ENCODE measurements at regions not wholly inside any gene's neighbourhood (a gene's known extent, or its start where the extent isn't known, plus 50 kb on each side); places are given as distances from the start of the nearest gene placed in this dataset.

GRCh38 chr19:16003391-16003790 is 54.6 kb downstream of the OR10H4 start:
- TF ChIP-seq GABPA (IDR thresholded peaks at IDR 0.05; ENCODE audit: borderline replicate concordance, insufficient read depth, low read length) = no peak
- TF ChIP-seq POLR2A (IDR thresholded peaks at IDR 0.05; ENCODE audit: control extremely low read depth in 1 of 2, low read depth in 2 of 2, low read length in 2 of 2) = no peak
- TF ChIP-seq CTCF (IDR thresholded peaks at IDR 0.05; ENCODE audit: control extremely low read depth in 1 of 3, insufficient read depth in 1 of 3, low read depth in 1 of 3, low read length in 3 of 3) = no peak
- no peak for TF ChIP-seq TBP (IDR thresholded peaks at IDR 0.05; ENCODE audit: low read depth, low read length)
- TF ChIP-seq EZH2 (IDR thresholded peaks at IDR 0.05; ENCODE audit: low read depth, low read length, severe bottlenecking) = no peak
- no peak for TF ChIP-seq TAF1 (IDR thresholded peaks at IDR 0.05; ENCODE audit: low read depth, low read length)
- no peak for TF ChIP-seq MAFK (IDR thresholded peaks at IDR 0.05; ENCODE audit: low read depth, low read length)
- TF ChIP-seq POLR2AphosphoS5 (IDR thresholded peaks at IDR 0.05; ENCODE audit: low read depth, low read length) = no peak

Measured in H1 (cell line).